ENCODE measurements at regions not wholly inside any gene's neighbourhood (a gene's known extent, or its start where the extent isn't known, plus 50 kb on each side); places are given as distances from the start of the nearest gene placed in this dataset.

- Histone ChIP-seq H3K9me3 (ENCODE audit: control insufficient read depth, insufficient read depth, low read depth, low read length) (no peaks in the 10 kb centered on the region), H3K4me3 (ENCODE audit: low read depth in 2 of 2, low read length in 2 of 2) (no peak overlapping the region), H3K27ac (ENCODE audit: low read length) (no peak overlapping the region), H3K36me3 (ENCODE audit: control insufficient read depth, insufficient read depth, low read length) (no peaks in the 10 kb centered on the region), H3K27me3 (ENCODE audit: control insufficient read depth, insufficient read depth, low read length) (no peaks in the 10 kb centered on the region), H3K4me1 (ENCODE audit: control insufficient read depth, insufficient read depth, low read length) (no peaks in the 10 kb centered on the region)
- no TSS peak for BruUV-seq (replicated peaks)
- intact Hi-C loops (cut with micrococcal nuclease; ENCODE audit: unreplicated experiment) = no loop called here
- in situ Hi-C loops (cut with HindIII; ENCODE audit: low pct_unique_long_range_greater_than_20kb, low sequenced_read_pairs) = no loop called here
- CTCF ChIA-PET = interaction anchor here (0.5 kb wide), 1 partner anchor 187 kb away, joined by 6 read pairs; no protein-coding TSS in a partner anchor
- no peak for ATAC-seq
- DNase-seq (ENCODE audit: low read depth, low spot score) = no peak
- TF ChIP-seq SIN3A (IDR thresholded peaks at IDR 0.05; ENCODE audit: borderline replicate concordance, insufficient read depth, low read depth, low read length) (no peak), POLR2AphosphoS5 (IDR thresholded peaks at IDR 0.05; ENCODE audit: low read depth, low read length) (no peak), REST (IDR thresholded peaks at IDR 0.05; ENCODE audit: insufficient read depth in 1 of 2, low read depth in 2 of 2, low read length in 1 of 2) (no peak), TCF7L2 (IDR thresholded peaks at IDR 0.05; ENCODE audit: low read depth, low read length) (no peak)
- TF ChIP-seq, protein P1, sequence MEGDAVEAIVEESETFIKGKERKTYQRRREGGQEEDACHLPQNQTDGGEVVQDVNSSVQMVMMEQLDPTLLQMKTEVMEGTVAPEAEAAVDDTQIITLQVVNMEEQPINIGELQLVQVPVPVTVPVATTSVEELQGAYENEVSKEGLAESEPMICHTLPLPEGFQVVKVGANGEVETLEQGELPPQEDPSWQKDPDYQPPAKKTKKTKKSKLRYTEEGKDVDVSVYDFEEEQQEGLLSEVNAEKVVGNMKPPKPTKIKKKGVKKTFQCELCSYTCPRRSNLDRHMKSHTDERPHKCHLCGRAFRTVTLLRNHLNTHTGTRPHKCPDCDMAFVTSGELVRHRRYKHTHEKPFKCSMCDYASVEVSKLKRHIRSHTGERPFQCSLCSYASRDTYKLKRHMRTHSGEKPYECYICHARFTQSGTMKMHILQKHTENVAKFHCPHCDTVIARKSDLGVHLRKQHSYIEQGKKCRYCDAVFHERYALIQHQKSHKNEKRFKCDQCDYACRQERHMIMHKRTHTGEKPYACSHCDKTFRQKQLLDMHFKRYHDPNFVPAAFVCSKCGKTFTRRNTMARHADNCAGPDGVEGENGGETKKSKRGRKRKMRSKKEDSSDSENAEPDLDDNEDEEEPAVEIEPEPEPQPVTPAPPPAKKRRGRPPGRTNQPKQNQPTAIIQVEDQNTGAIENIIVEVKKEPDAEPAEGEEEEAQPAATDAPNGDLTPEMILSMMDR (IDR thresholded peaks at IDR 0.05) = no peak
- POLR2A ChIA-PET = no interaction called here
Observed at GRCh38 chr20:52261792-52262191, 70.2 kb upstream of the ZFP64 start.

- H3K36me3 ChIP-seq (ENCODE audit: control insufficient read depth, insufficient read depth, low read length) = no peaks in the 10 kb centered on the region
- no peak overlapping the region for H3K4me3 ChIP-seq (ENCODE audit: low read depth in 2 of 2, low read length in 2 of 2)
- no peaks in the 10 kb centered on the region for H3K27me3 ChIP-seq (ENCODE audit: control insufficient read depth, insufficient read depth, low read length)
- DNase-seq (ENCODE audit: low read depth, low spot score) (no peak), ATAC-seq (no peak)
- no peak overlapping the region for H3K27ac ChIP-seq (ENCODE audit: low read length)
- CTCF ChIA-PET = no interaction called here
- TF ChIP-seq POLR2AphosphoS5 (IDR thresholded peaks at IDR 0.05; ENCODE audit: low read depth, low read length) (no peak), REST (IDR thresholded peaks at IDR 0.05; ENCODE audit: insufficient read depth in 1 of 2, low read depth in 2 of 2, low read length in 1 of 2) (no peak), SIN3A (IDR thresholded peaks at IDR 0.05; ENCODE audit: borderline replicate concordance, insufficient read depth, low read depth, low read length) (no peak), TCF7L2 (IDR thresholded peaks at IDR 0.05; ENCODE audit: low read depth, low read length) (no peak)
- TF ChIP-seq, protein P1 (IDR thresholded peaks at IDR 0.05) = no peak
- H3K4me1 ChIP-seq (ENCODE audit: control insufficient read depth, insufficient read depth, low read length) = no peaks in the 10 kb centered on the region
- no peaks in the 10 kb centered on the region for H3K9me3 ChIP-seq (ENCODE audit: control insufficient read depth, insufficient read depth, low read depth, low read length)
- intact Hi-C loops (cut with micrococcal nuclease; ENCODE audit: unreplicated experiment) = no loop called here
- BruUV-seq (replicated peaks) = no TSS peak
- in situ Hi-C loops (cut with HindIII; ENCODE audit: low pct_unique_long_range_greater_than_20kb, low sequenced_read_pairs) = no loop called here
- POLR2A ChIA-PET = no interaction called here
Observed at GRCh38 chr20:52259295-52259694, 67.7 kb upstream of the ZFP64 start.
